ENCODE measurements at regions not wholly inside any gene's neighbourhood (a gene's known extent, or its start where the extent isn't known, plus 50 kb on each side); places are given as distances from the start of the nearest gene placed in this dataset.

- TF ChIP-seq CTCF (conservative IDR thresholded peaks at IDR 0.05): no peak
- no peak for TF ChIP-seq EZH2 (IDR thresholded peaks at IDR 0.05; ENCODE audit: low read depth)
These were observed 109.5 kb upstream of the NLRP1 start for GRCh38 chr17:5693821-5694220.
